Right lobe of liver (tissue), 6 donors: ENCODE measurements at regions not wholly inside any gene's neighbourhood (a gene's known extent, or its start where the extent isn't known, plus 50 kb on each side); places are given as distances from the start of the nearest gene placed in this dataset.

Experiments
- ATAC-seq, 4 donors: fragments of 200-7000 bp; cut with Tn5 transposase; one replicate each; pipeline ENCODE4 v1.9.1; 2020; ENCODE audit warnings: mild to moderate bottlenecking in 4 of 4, moderate library complexity in 4 of 4
- DNase-seq, 3 donors: peaks; one replicate each; pipeline ENCODE4 v3.0.0-alpha.2; 2020
- H3K27ac ChIP-seq, 3 donors: fragments of 200-600 bp; one replicate each; pipeline ENCODE4 v1.8.0; 2022
- H3K27me3 ChIP-seq, 2 donors: fragments of 200-600 bp; one replicate each; pipeline ENCODE4 v1.8.0; 2022
- H3K36me3 ChIP-seq, 4 donors: fragments of 200-600 bp; sonication (generic) in 1 of 4; one replicate each; pipeline versions ENCODE4 v1.5.1 to v1.8.0; 2017 to 2022; ENCODE audit warnings: control low read depth in 1 of 4
- H3K4me1 ChIP-seq, 4 donors: fragments of 200-600 bp; sonication (generic) in 1 of 4; one replicate each; pipeline versions ENCODE4 v1.5.1 to v1.8.0; 2017 to 2022; ENCODE audit warnings: control low read depth in 1 of 4
- H3K4me3 ChIP-seq, 3 donors: fragments of 200-600 bp; one replicate each; pipeline ENCODE4 v1.8.0; 2022
- H3K9me3 ChIP-seq, 4 donors: fragments of 200-600 bp; sonication (generic) in 1 of 4; one replicate each; pipeline versions ENCODE4 v1.5.1 to v1.8.0; 2017 to 2022; ENCODE audit warnings: control low read depth in 1 of 4
- POLR2A ChIP-seq: fragments of 450-650 bp; IDR thresholded peaks from one replicate; pipeline ENCODE4 v1.6.1; 2017; ENCODE audit warnings: antibody characterized with exemption, mild to moderate bottlenecking
- WGBS: methylation state at CpG from one replicate; pipeline ENCODE4 v1.1.6; 2018; ENCODE audit warnings: low coverage, low lambda C conversion rate; ENCODE audit not compliant: insufficient coverage; ENCODE audit errors: missing lambda C conversion rate; 5-methylcytosine and 5-hydroxymethylcytosine counted together
- intact Hi-C, 2 donors: fragments of 100-400 bp; cut with DNase I; formaldehyde crosslinking; loops; one replicate each; pipeline versions ENCODE4 v1.11.2 to v1.14.1; 2022
- TF ChIP-seq, protein P1 (sequence below), 4 donors: fragments of 200-600 bp in 3 of 4; fragments of 450-650 bp in 1 of 4; IDR thresholded peaks; one replicate each; pipeline versions ENCODE4 v1.5.1 to v1.8.0; 2016 to 2022; ENCODE audit warnings: antibody characterized with exemption in 4 of 4, mild to moderate bottlenecking in 2 of 4
- donor health status: DM: no; HTN: yes; CAD: no.
- donor health status: DM: no; HTN: no; CAD: no.
- donor health status: DM: no; HTN: no; CAD: no.
- donor health status: DM: no; HTN: yes; CAD: no.
- donor health status: DM: no; HTN: yes; CAD: no.

DNA sequence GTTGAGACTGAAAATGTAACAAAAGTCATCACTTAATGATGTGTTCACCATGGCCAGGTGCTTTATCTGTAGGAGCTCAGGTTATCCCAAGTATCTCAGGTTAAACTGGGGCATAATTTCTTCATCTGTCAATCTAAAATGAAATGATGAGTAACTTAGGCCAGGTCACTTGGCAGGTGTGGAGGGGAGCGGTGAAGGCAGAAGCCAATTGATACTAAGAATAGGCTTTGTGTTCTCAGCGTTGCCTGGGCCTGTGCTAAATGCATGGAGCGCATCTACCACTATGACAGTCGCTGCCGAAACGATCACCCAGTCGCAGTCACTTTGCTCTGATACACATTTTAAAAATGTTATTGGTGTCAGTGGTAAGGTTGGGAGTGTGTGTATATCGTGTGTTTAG, 91.6 kb downstream of the FGF9 start:
- 89% methylated on average over 8 of the region's 8 CpGs for WGBS

DNA sequence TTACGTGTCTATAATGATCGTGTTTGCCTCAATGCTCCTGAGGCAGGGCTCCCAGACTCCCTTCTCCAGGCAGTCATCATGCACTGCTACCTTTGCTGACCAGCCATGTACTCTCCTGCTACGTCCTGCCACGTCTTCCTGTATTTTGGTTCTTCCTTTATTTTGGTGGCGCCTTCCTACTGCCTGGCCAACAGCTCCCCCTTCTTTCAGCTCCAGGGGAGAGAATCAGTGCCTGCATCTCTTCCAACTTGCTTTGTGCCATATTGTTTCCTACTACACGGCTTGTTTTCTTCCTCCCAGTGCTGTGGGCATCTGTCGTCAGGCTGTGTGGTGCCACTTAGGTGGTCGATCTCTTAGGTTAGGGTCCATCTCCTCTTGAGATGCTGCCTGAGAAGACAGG, 96.2 kb downstream of the FGF9 start:
- TF ChIP-seq POLR2A: no peak
- DNase-seq (no peak), ATAC-seq (no peak)
- no peaks in the 10 kb centered on the region for H3K27me3 ChIP-seq
- H3K36me3 ChIP-seq: no peaks in the 10 kb centered on the region
- H3K4me1 ChIP-seq: no peaks in the 10 kb centered on the region
- H3K27ac ChIP-seq: no peak overlapping the region
- WGBS: 57% methylated on average over 8 of the region's 8 CpGs
- no peak overlapping the region for H3K4me3 ChIP-seq
- intact Hi-C loops: no loop called here
- no peaks in the 10 kb centered on the region for H3K9me3 ChIP-seq

More for the DNA sequence above, 91.6 kb downstream of the FGF9 start:
- Histone ChIP-seq H3K4me3 (no peak overlapping the region), H3K27ac (no peak overlapping the region), H3K36me3 (no peaks in the 10 kb centered on the region), H3K27me3 (no peaks in the 10 kb centered on the region), H3K9me3 (no peaks in the 10 kb centered on the region), H3K4me1 (no peaks in the 10 kb centered on the region)
- intact Hi-C loops: no loop called here
- ATAC-seq (no peak), DNase-seq (no peak)
- no peak for TF ChIP-seq POLR2A
- TF ChIP-seq, protein P1, sequence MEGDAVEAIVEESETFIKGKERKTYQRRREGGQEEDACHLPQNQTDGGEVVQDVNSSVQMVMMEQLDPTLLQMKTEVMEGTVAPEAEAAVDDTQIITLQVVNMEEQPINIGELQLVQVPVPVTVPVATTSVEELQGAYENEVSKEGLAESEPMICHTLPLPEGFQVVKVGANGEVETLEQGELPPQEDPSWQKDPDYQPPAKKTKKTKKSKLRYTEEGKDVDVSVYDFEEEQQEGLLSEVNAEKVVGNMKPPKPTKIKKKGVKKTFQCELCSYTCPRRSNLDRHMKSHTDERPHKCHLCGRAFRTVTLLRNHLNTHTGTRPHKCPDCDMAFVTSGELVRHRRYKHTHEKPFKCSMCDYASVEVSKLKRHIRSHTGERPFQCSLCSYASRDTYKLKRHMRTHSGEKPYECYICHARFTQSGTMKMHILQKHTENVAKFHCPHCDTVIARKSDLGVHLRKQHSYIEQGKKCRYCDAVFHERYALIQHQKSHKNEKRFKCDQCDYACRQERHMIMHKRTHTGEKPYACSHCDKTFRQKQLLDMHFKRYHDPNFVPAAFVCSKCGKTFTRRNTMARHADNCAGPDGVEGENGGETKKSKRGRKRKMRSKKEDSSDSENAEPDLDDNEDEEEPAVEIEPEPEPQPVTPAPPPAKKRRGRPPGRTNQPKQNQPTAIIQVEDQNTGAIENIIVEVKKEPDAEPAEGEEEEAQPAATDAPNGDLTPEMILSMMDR (IDR thresholded peaks at IDR 0.05): no peak

DNA sequence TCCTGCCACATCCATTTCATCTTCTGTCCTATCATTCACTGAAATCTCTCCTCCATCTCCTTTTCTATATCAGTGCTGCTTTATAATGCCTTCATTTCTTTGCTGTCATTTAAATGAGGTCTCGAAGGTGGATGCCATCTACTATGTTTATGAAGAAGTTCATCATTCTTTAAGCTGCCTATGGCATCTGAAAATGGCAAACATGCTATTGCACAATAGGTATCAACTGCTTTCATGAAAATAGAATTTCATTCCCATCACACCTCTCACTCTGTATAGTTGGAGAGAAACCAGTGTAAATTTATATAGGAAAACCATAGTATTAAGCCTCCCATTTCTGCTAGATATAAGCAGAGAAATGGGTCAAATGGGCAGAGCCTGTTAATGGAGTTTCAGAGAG, 100.2 kb downstream of the FGF9 start:
- ATAC-seq: no peak
- no peak for TF ChIP-seq POLR2A
- TF ChIP-seq, protein P1 (IDR thresholded peaks at IDR 0.05): no peak
- Histone ChIP-seq H3K4me1 (no peaks in the 10 kb centered on the region), H3K36me3 (no peaks in the 10 kb centered on the region), H3K27ac (no peak overlapping the region), H3K4me3 (no peak overlapping the region), H3K9me3 (no peaks in the 10 kb centered on the region), H3K27me3 (no peaks in the 10 kb centered on the region)
- 30% methylated on average over 1 of the region's 1 CpG for WGBS
- intact Hi-C loops: no loop called here
- DNase-seq: no peak

DNA sequence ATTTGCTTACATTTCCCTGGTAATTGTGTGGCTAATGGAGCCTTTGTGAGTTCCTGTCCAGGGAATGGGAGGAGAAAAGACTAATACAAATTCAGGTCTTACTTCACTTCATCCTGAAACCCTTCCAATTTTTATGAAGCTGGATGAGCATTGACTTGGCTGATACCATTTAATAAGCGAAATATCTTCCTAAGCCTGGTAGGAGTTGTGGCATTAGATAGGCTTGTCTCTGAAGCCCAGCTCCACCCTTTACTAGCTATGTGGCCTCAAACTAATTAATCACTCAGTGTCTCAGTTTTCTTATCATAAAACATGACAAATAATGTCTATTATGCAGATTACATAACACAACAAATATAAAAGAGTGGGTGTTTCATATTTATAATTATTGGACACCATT, 106.3 kb downstream of the FGF9 start:
- intact Hi-C loops: no loop called here
- no peak for DNase-seq
- no peaks in the 10 kb centered on the region for H3K9me3 ChIP-seq
- no peak for ATAC-seq
- no peak overlapping the region for H3K27ac ChIP-seq
- no peaks in the 10 kb centered on the region for H3K36me3 ChIP-seq
- WGBS: 40% methylated on average over 1 of the region's 1 CpG
- H3K4me1 ChIP-seq: no peaks in the 10 kb centered on the region
- H3K27me3 ChIP-seq: no peaks in the 10 kb centered on the region
- H3K4me3 ChIP-seq: no peak overlapping the region
- no peak for TF ChIP-seq POLR2A

DNA sequence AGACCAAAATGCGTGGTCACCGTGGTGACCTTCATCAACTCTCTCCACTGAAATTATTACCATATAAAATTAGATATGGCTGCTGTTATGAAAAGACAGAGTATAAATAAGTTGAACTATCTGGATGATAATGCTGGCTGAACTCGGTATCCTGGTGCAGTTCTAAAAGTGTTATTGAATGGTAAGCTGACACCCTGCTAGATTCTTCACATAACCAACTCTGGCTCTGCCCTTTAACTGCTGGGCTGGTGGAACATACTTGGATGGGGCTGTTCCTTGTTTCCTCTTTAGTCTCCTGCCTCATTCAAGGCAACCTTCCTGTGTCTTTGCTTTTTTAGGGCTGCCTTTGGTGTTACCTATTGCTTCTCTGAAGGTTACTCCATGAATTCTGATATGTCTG, 106.9 kb downstream of the FGF9 start:
- H3K27me3 ChIP-seq: no peaks in the 10 kb centered on the region
- no peaks in the 10 kb centered on the region for H3K9me3 ChIP-seq
- H3K4me1 ChIP-seq: no peaks in the 10 kb centered on the region
- 71% methylated on average over 3 of the region's 3 CpGs for WGBS
- no peak overlapping the region for H3K4me3 ChIP-seq
- ATAC-seq (no peak), DNase-seq (no peak)
- H3K27ac ChIP-seq: no peak overlapping the region
- no peaks in the 10 kb centered on the region for H3K36me3 ChIP-seq
- intact Hi-C loops: no loop called here
- TF ChIP-seq, protein P1 (IDR thresholded peaks at IDR 0.05): no peak
- TF ChIP-seq POLR2A: no peak

DNA sequence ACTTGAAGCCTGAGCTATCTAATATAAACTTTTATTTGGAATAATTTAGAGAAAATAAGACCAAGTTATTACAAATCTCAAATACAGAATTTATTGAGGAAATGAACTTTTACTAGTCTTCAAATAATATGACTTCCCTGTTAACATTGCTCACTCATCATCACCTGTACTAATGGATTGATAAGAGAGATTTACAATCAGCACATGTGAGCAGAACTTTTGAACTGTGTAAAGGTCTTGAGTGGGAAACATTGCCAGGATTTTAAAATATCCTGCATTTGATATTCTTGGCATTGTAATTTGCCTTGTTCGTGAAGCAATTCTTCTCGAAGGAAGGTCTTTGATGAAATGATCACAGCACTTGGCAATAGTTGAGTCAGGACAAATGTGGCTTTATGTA, 111.9 kb downstream of the FGF9 start:
- no peaks in the 10 kb centered on the region for H3K9me3 ChIP-seq
- no peaks in the 10 kb centered on the region for H3K36me3 ChIP-seq
- H3K4me1 ChIP-seq: no peaks in the 10 kb centered on the region
- no peak overlapping the region for H3K27ac ChIP-seq
- H3K4me3 ChIP-seq: no peak overlapping the region
- TF ChIP-seq, protein P1 (IDR thresholded peaks at IDR 0.05): no peak
- intact Hi-C loops: no loop called here
- 65% methylated on average over 2 of the region's 2 CpGs for WGBS
- ATAC-seq: no peak
- no peaks in the 10 kb centered on the region for H3K27me3 ChIP-seq
- DNase-seq: no peak
